IMR-90 (cell line): ENCODE measurements at regions not wholly inside any gene's neighbourhood (a gene's known extent, or its start where the extent isn't known, plus 50 kb on each side); places are given as distances from the start of the nearest gene placed in this dataset.

ENCODE experiments used
- ATAC-seq: fragments of 200-7000 bp; cut with Tn5 transposase; 2 replicates; pipeline ENCODE4 v1.9.1; 2020; ENCODE audit warnings: low read depth, mild to moderate bottlenecking, moderate library complexity
- BruUV-seq: library from RNA; stranded (reverse); fragments of 400-500 nt; replicated peaks from 2 replicates; lab custom pipeline; 2021; lab: Mats Ljungman, UMichigan
- CTCF ChIA-PET: fragments of 300-600 bp; formaldehyde crosslinking; extraction: SDS; loops from one replicate; lab custom pipeline; 2021; ENCODE audit warnings: antibody characterized with exemption; lab: Yijun Ruan, JAX
- POLR2A ChIA-PET: fragments of 300-600 bp; sonication (Branson Sonifier 250); formaldehyde crosslinking; loops from one replicate; lab custom pipeline; 2022; ENCODE audit warnings: antibody characterized with exemption; ENCODE audit not compliant: unreplicated experiment; lab: Charles Lee
- DNase-seq: peaks from one replicate; pipeline ENCODE4 v3.0.0; 2013
- H2AFZ ChIP-seq: replicated peaks from 2 replicates; pipeline ENCODE3; 2013; ENCODE audit warnings: low read length, mild to moderate bottlenecking; ENCODE audit not compliant: poor library complexity
- H2AK5ac ChIP-seq: 2 replicates; pipeline ENCODE4 v1.6.1; 2013; ENCODE audit warnings: low read depth, low read length, inconsistent platforms
- H2AK9ac ChIP-seq: replicated peaks from 2 replicates; pipeline ENCODE3; 2013; ENCODE audit warnings: mild to moderate bottlenecking, low read depth, low read length, moderate library complexity; ENCODE audit not compliant: poor library complexity
- H2BK120ac ChIP-seq: 2 replicates; pipeline ENCODE4 v1.6.1; 2013; ENCODE audit warnings: low read depth, low read length, inconsistent platforms
- H2BK15ac ChIP-seq: 3 replicates; pipeline ENCODE4 v1.6.1; 2013; ENCODE audit warnings: low read depth, low read length, inconsistent platforms
- H2BK20ac ChIP-seq: 2 replicates; pipeline ENCODE4 v1.6.1; 2013; ENCODE audit warnings: low read depth, mild to moderate bottlenecking, inconsistent platforms, low read length, moderate library complexity
- H2BK5ac ChIP-seq: 2 replicates; pipeline ENCODE4 v1.6.1; 2013; ENCODE audit warnings: mild to moderate bottlenecking, low read depth, low read length, inconsistent platforms; ENCODE audit not compliant: poor library complexity, severe bottlenecking
- H3K14ac ChIP-seq: replicated peaks from 2 replicates; pipeline ENCODE4 v1.6.1; 2013; ENCODE audit warnings: low read depth, low read length, inconsistent platforms
- H3K18ac ChIP-seq: 2 replicates; pipeline ENCODE4 v1.6.1; 2013; ENCODE audit warnings: low read depth, low read length, control low read depth
- H3K23ac ChIP-seq: 2 replicates; pipeline ENCODE4 v1.6.1; 2013; ENCODE audit warnings: low read depth, low read length, inconsistent platforms
- H3K27ac ChIP-seq: 2 replicates; pipeline ENCODE4 v1.5.1; 2013; ENCODE audit warnings: mild to moderate bottlenecking, control low read depth, low read length; ENCODE audit not compliant: insufficient read depth
- H3K27me3 ChIP-seq: 2 replicates; pipeline ENCODE4 v1.6.1; 2013; ENCODE audit warnings: low read length; ENCODE audit not compliant: control insufficient read depth, insufficient read depth
- H3K36me3 ChIP-seq: 2 replicates; pipeline ENCODE4 v1.6.1; 2013; ENCODE audit warnings: low read length, mixed read lengths; ENCODE audit not compliant: control insufficient read depth, insufficient read depth
- H3K4ac ChIP-seq: 2 replicates; pipeline ENCODE4 v1.6.1; 2013; ENCODE audit warnings: low read depth, low read length, inconsistent platforms
- H3K4me1 ChIP-seq: 2 replicates; pipeline ENCODE4 v1.6.1; 2013; ENCODE audit warnings: low read length, mixed read lengths; ENCODE audit not compliant: control insufficient read depth, insufficient read depth
- H3K4me2 ChIP-seq: 2 replicates; pipeline ENCODE4 v1.6.1; 2013; ENCODE audit warnings: low read depth, mild to moderate bottlenecking, control low read depth, low read length, moderate library complexity
- H3K4me3 ChIP-seq: 2 replicates; pipeline ENCODE4 v1.5.1; 2013; ENCODE audit warnings: low read depth, mild to moderate bottlenecking, control low read depth, low read length, moderate library complexity; ENCODE audit not compliant: insufficient read depth
- H3K56ac ChIP-seq: 2 replicates; pipeline ENCODE4 v1.6.1; 2013; ENCODE audit warnings: low read length, inconsistent platforms; ENCODE audit not compliant: insufficient read depth; ENCODE audit errors: extremely low read depth
- H3K79me1 ChIP-seq, 2 experiments: 2 replicates each; pipeline ENCODE4 v1.6.1; 2013; ENCODE audit warnings: low read length in 2 of 2, inconsistent platforms in 1 of 2, low read depth in 1 of 2
- H3K9ac ChIP-seq: 2 replicates; pipeline ENCODE4 v1.6.1; 2013; ENCODE audit warnings: low read depth, low read length, control low read depth
- H3K9me1 ChIP-seq: 2 replicates; pipeline ENCODE4 v1.6.1; 2013; ENCODE audit warnings: low read length, inconsistent platforms; ENCODE audit not compliant: insufficient read depth
- H3K9me3 ChIP-seq: 2 replicates; pipeline ENCODE4 v1.6.1; 2013; ENCODE audit warnings: low read length; ENCODE audit not compliant: control insufficient read depth, insufficient read depth
- H4K20me1 ChIP-seq: 2 replicates; pipeline ENCODE4 v1.6.1; 2013; ENCODE audit warnings: low read length, inconsistent platforms; ENCODE audit not compliant: insufficient read depth
- H4K5ac ChIP-seq: 2 replicates; pipeline ENCODE4 v1.6.1; 2013; ENCODE audit warnings: mild to moderate bottlenecking, low read depth, low read length, control low read depth
- H4K8ac ChIP-seq, 2 experiments: 2 replicates each; pipeline ENCODE4 v1.6.1; 2013; ENCODE audit warnings: low read depth in 2 of 2, low read length in 2 of 2, control low read depth in 1 of 2, inconsistent platforms in 1 of 2
- H4K91ac ChIP-seq: 2 replicates; pipeline ENCODE4 v1.6.1; 2013; ENCODE audit warnings: low read depth, low read length, inconsistent platforms; ENCODE audit not compliant: insufficient read depth
- CEBPB ChIP-seq: IDR thresholded peaks from 2 replicates; pipeline ENCODE4 v1.6.1; 2012; ENCODE audit warnings: low read depth, low read length, improper control_type of control experiment
- ELK1 ChIP-seq: fragments of 150-350 bp; IDR thresholded peaks from 2 replicates; pipeline ENCODE4 v1.6.1; 2016; ENCODE audit warnings: low read depth, mild to moderate bottlenecking, low read length, moderate library complexity, borderline replicate concordance
- FOS ChIP-seq: fragments of 150-350 bp; IDR thresholded peaks from 2 replicates; pipeline ENCODE4 v1.6.1; 2016; ENCODE audit warnings: low read depth, low read length
- MAFK ChIP-seq: IDR thresholded peaks from 2 replicates; pipeline ENCODE4 v1.6.1; 2012; ENCODE audit warnings: low read depth, low read length, improper control_type of control experiment
- POLR2A ChIP-seq: IDR thresholded peaks from 2 replicates; pipeline ENCODE4 v1.6.1; 2012; ENCODE audit warnings: mild to moderate bottlenecking, low read depth, low read length
- RAD21 ChIP-seq: IDR thresholded peaks from 2 replicates; pipeline ENCODE4 v1.6.1; 2012; ENCODE audit warnings: low read length, improper control_type of control experiment
- RCOR1 ChIP-seq: IDR thresholded peaks from 2 replicates; pipeline ENCODE4 v1.6.1; 2012; ENCODE audit warnings: mild to moderate bottlenecking, low read length, improper control_type of control experiment; ENCODE audit not compliant: insufficient replicate concordance
- SMC3 ChIP-seq: fragments of 150-350 bp; IDR thresholded peaks from 2 replicates; pipeline ENCODE4 v1.6.1; 2016; ENCODE audit warnings: low read depth, mild to moderate bottlenecking, antibody characterized with exemption, low read length, moderate library complexity
- WGBS, 2 experiments: methylation state at CpG; one replicate each; pipeline versions ENCODE4 v1.1.5 to v1.1.7; 2013; ENCODE audit warnings: missing lambda C conversion rate in 2 of 2; ENCODE audit not compliant: insufficient read length in 1 of 2; ENCODE audit errors: extremely low coverage in 2 of 2; 5-methylcytosine and 5-hydroxymethylcytosine counted together
- dilution Hi-C: fragments of 300-500 bp; cut with HindIII; formaldehyde crosslinking; loops from one replicate; pipeline ENCODE4 v1.14.3; 2018; ENCODE audit warnings: low sequenced_read_pairs; ENCODE audit not compliant: unreplicated experiment
- in situ Hi-C: fragments of 300-500 bp; cut with MboI; formaldehyde crosslinking; loops from 3 replicates; pipeline ENCODE4 v1.14.3; 2019; ENCODE audit warnings: low sequenced_read_pairs, inconsistent platforms, mixed read lengths
- intact Hi-C: fragments of 100-400 bp; cut with micrococcal nuclease; formaldehyde crosslinking; loops from 2 replicates; pipeline ENCODE4 v1.10.0; 2022

- 83% methylated on average over 3 of the region's 20 CpGs; no CpG with 5 or more reads in 1 of the 2 experiments for WGBS, 2 experiments
- Histone ChIP-seq H3K9ac (no peak overlapping the region), H4K91ac (peak overlapping the region; percentile 66; the same call in 1 of the 2 replicates), H3K9me3 (no peaks in the 10 kb centered on the region), H3K4me2 (no peak overlapping the region), H3K4me1 (peaks cover 9% of the 10 kb centered on the region), H2BK20ac (no peak overlapping the region), H3K14ac (no peak overlapping the region), H3K56ac (no peak overlapping the region), H3K79me1 (no peaks in the 10 kb centered on the region), H2AK9ac (no peak overlapping the region), H3K27ac (no peak overlapping the region), H4K5ac (peak overlapping the region; percentile 56; the same call in 1 of the 2 replicates), H2BK120ac (no peak overlapping the region), H3K9me1 (no peaks in the 10 kb centered on the region; the same call in 1 of the 2 replicates), H2BK15ac (no peak overlapping the region), H3K4me3 (no peak overlapping the region), H4K8ac (0 out of 4 replicates have a peak overlapping the region, but pooled peaks of 1 of the 2 experiments have one; percentile 31), H2AFZ (peak overlapping the region; percentile 86), H2BK5ac (peak overlapping the region; percentile 38), H3K4ac (no peak overlapping the region; the same call in 1 of the 2 replicates), H2AK5ac (no peak overlapping the region), H3K18ac (no peak overlapping the region; the same call in 1 of the 2 replicates), H4K20me1 (no peaks in the 10 kb centered on the region; the same call in 1 of the 2 replicates), H3K23ac (no peak overlapping the region), H3K27me3 (peaks cover 8% of the 10 kb centered on the region; the same call in 1 of the 2 replicates), H3K36me3 (no peaks in the 10 kb centered on the region)
- dilution Hi-C loops (no loop called here), in situ Hi-C loops (no loop called here), intact Hi-C loops (no loop called here)
- POLR2A ChIA-PET: no interaction called here
- TF ChIP-seq ELK1: no peak
- peak; percentile 37; the same call in 1 of the 2 replicates for TF ChIP-seq POLR2A
- TF ChIP-seq SMC3: no peak
- TF ChIP-seq CEBPB: no peak; the same call in 1 of the 2 replicates
- peak; percentile 24 for TF ChIP-seq RCOR1
- peak; percentile 81 for TF ChIP-seq FOS
- no peak for TF ChIP-seq MAFK
- peak; percentile 3; the same call in 1 of the 2 replicates for TF ChIP-seq RAD21
- CTCF ChIA-PET: no interaction called here
- ATAC-seq (peak; percentile 97), DNase-seq (peak; percentile 92)
- no TSS peak for BruUV-seq
Observed at GRCh38 chr18:79611040-79611681, 68.4 kb upstream of the CTDP1 start.
